ENCODE measurements at regions not wholly inside any gene's neighbourhood (a gene's known extent, or its start where the extent isn't known, plus 50 kb on each side); places are given as distances from the start of the nearest gene placed in this dataset.
"Not testable (repeated sequence)": the region's sequence is repeated elsewhere in the genome, so short reads cannot be mapped to it uniquely, and the experiment has no call there.

- no peaks in the 10 kb centered on the region for H3K36me3 Mint-ChIP-seq
- no peaks in the 10 kb centered on the region for H3K27me3 Mint-ChIP-seq
- H3K4me3 Mint-ChIP-seq, result no peak overlapping the region
- H3K4me1 Mint-ChIP-seq, result no peaks in the 10 kb centered on the region
- no peak overlapping the region for H3K27ac Mint-ChIP-seq
- H3K9me3 Mint-ChIP-seq, result peaks cover 5% of the 10 kb centered on the region
- DNase-seq, result no peak
Observed at GRCh38 chr5:25327172-25327571, 682.4 kb upstream of the CDH10 start.

- H3K27ac Mint-ChIP-seq, result no peak overlapping the region
- no peaks in the 10 kb centered on the region for H3K27me3 Mint-ChIP-seq
- H3K4me3 Mint-ChIP-seq, result no peak overlapping the region
- no peaks in the 10 kb centered on the region for H3K4me1 Mint-ChIP-seq
- DNase-seq, result no peak
- peaks cover 8% of the 10 kb centered on the region for H3K9me3 Mint-ChIP-seq
- H3K36me3 Mint-ChIP-seq, result no peaks in the 10 kb centered on the region
Observed at GRCh38 chr5:25301836-25302235, 657.1 kb upstream of the CDH10 start.

- Mint-ChIP-seq H3K27me3 (no peaks in the 10 kb centered on the region), H3K4me3 (no peak overlapping the region), H3K36me3 (no peaks in the 10 kb centered on the region), H3K9me3 (peaks cover 10% of the 10 kb centered on the region), H3K4me1 (no peaks in the 10 kb centered on the region), H3K27ac (no peak overlapping the region)
- no peak for DNase-seq
Observed at GRCh38 chr5:25295067-25295466, 650.3 kb upstream of the CDH10 start.

DNA sequence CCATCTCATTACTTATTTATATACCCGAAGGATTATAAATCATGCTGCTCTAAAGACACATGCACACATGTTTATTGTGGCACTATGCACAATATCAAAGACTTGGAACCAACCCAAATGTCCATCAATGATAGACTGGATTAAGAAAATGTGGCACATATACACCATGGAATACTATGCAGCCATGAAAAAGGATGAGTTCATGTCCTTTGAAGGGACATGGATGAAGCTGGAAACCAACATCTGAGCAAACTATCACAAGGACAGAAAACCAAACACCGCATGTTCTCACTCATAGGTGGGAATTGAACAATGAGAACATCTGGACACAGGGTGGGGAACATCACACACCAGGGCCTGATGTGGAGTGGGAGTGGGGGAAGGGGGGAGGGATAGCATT, 645.0 kb upstream of the CDH10 start:
- not testable (repeated sequence) for H3K27ac Mint-ChIP-seq, H3K4me3 Mint-ChIP-seq, H3K27me3 Mint-ChIP-seq, H3K4me1 Mint-ChIP-seq, DNase-seq, H3K9me3 Mint-ChIP-seq, H3K36me3 Mint-ChIP-seq

GRCh38 chr5:25286319-25286718, 641.5 kb upstream of the CDH10 start:
- no peak overlapping the region for H3K4me3 Mint-ChIP-seq
- H3K36me3 Mint-ChIP-seq, result no peaks in the 10 kb centered on the region
- H3K4me1 Mint-ChIP-seq, result no peaks in the 10 kb centered on the region
- no peak overlapping the region for H3K27ac Mint-ChIP-seq
- DNase-seq, result no peak
- H3K9me3 Mint-ChIP-seq, result peaks cover 2% of the 10 kb centered on the region
- no peaks in the 10 kb centered on the region for H3K27me3 Mint-ChIP-seq

DNA sequence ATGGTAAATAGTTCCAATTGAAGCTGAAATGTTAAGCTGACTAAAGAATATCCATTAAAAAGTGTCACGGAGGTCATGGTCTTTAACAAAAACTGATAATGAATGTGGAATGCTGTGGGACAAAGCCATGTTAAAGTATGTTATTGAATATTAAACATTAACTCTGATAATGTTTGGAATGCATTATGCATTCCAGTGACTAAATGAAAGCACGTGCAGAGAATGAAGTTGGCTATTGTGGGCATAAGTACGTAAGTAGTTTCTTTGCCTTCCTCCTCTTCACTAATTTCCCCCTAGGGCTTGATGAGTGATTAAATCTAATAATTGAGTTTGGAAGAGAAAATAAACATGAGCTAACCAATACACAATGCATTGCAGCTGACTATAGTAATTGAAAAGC, 640.4 kb upstream of the CDH10 start:
- H3K4me3 Mint-ChIP-seq, result no peak overlapping the region
- H3K27ac Mint-ChIP-seq, result no peak overlapping the region
- no peaks in the 10 kb centered on the region for H3K36me3 Mint-ChIP-seq
- no peaks in the 10 kb centered on the region for H3K27me3 Mint-ChIP-seq
- peaks cover 2% of the 10 kb centered on the region for H3K9me3 Mint-ChIP-seq
- H3K4me1 Mint-ChIP-seq, result no peaks in the 10 kb centered on the region
- DNase-seq, result no peak

DNA sequence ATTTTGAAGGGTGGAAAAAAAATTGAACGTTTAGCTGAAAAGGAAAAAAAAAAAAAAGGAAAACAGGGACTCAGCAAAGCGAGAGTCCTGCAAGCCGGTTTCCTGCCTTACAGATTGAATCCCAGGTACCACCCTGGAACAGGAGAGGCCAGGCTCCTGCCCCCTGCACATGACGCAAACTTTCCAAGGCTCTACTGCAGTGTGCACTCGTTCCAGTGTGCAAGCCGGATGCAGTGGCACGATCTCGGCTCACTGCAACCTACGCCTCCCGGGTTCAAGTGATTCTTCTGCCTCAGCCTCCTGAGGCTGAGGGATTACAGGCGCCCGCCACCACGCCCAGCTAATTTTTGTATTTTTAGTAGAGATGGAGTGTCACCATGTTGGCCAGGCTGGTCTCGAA, 618.7 kb upstream of the CDH10 start:
- DNase-seq, H3K36me3 Mint-ChIP-seq, H3K27me3 Mint-ChIP-seq, H3K27ac Mint-ChIP-seq, H3K9me3 Mint-ChIP-seq, H3K4me3 Mint-ChIP-seq, H3K4me1 Mint-ChIP-seq: not testable (repeated sequence)

GRCh38 chr5:25262221-25262620, 617.4 kb upstream of the CDH10 start:
- Mint-ChIP-seq H3K27ac (no peak overlapping the region), H3K36me3 (no peaks in the 10 kb centered on the region), H3K4me3 (no peak overlapping the region), H3K27me3 (no peaks in the 10 kb centered on the region), H3K4me1 (no peaks in the 10 kb centered on the region), H3K9me3 (no peaks in the 10 kb centered on the region)
- DNase-seq, result no peak

DNA sequence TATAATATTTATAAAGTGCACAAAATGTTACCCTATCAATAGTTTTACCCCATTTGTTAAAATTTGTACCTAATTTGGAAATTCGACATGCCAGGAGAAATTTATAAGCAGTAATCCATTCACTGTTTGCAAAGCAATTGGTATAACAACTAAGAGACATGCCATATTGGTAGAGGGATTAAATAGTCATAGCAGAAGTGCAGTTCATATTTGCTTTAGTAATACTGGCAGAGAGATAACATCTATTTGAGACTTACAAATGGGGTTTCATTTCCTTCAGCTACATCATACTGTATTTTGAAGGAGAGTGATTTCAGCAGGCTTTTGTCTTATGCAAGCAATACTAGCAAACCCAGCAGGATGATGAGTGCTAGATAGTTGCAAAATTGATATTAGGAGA, 610.4 kb upstream of the CDH10 start:
- Mint-ChIP-seq H3K9me3 (peaks cover 5% of the 10 kb centered on the region), H3K4me3 (no peak overlapping the region), H3K36me3 (no peaks in the 10 kb centered on the region), H3K4me1 (no peaks in the 10 kb centered on the region), H3K27ac (no peak overlapping the region), H3K27me3 (no peaks in the 10 kb centered on the region)
- DNase-seq, result no peak

DNA sequence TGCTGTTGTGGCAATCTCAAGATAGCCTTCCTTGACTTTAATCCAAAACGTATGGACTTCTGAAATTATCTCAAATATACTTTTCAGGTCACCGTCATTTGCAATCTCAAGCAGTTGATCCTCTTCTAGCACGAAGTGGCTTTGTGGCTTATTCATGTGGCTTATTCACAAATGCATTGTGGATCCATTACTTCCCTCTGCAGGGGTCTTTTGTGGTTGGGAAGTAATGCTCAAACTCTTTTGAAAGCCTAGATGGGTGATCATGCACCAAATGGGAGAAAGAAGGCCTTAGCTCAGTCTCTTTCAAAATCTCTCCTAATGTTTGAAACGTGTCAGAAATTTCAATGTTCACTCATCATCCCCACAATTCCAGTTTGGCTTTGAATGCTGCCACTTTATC, 597.2 kb upstream of the CDH10 start:
- no peaks in the 10 kb centered on the region for H3K36me3 Mint-ChIP-seq
- H3K27me3 Mint-ChIP-seq, result no peaks in the 10 kb centered on the region
- peaks cover 2% of the 10 kb centered on the region for H3K9me3 Mint-ChIP-seq
- no peak overlapping the region for H3K27ac Mint-ChIP-seq
- no peak overlapping the region for H3K4me3 Mint-ChIP-seq
- no peak for DNase-seq
- H3K4me1 Mint-ChIP-seq, result no peaks in the 10 kb centered on the region

GRCh38 chr5:25238720-25239119, 593.9 kb upstream of the CDH10 start:
- not testable (repeated sequence) for H3K27me3 Mint-ChIP-seq, H3K9me3 Mint-ChIP-seq, H3K27ac Mint-ChIP-seq, H3K36me3 Mint-ChIP-seq, DNase-seq, H3K4me1 Mint-ChIP-seq, H3K4me3 Mint-ChIP-seq

- DNase-seq, result no peak
- Mint-ChIP-seq H3K4me3 (no peak overlapping the region), H3K9me3 (no peaks in the 10 kb centered on the region), H3K27ac (no peak overlapping the region), H3K27me3 (no peaks in the 10 kb centered on the region), H3K4me1 (no peaks in the 10 kb centered on the region), H3K36me3 (no peaks in the 10 kb centered on the region)
Observed at GRCh38 chr5:25224316-25224982, 579.7 kb upstream of the CDH10 start.

DNA sequence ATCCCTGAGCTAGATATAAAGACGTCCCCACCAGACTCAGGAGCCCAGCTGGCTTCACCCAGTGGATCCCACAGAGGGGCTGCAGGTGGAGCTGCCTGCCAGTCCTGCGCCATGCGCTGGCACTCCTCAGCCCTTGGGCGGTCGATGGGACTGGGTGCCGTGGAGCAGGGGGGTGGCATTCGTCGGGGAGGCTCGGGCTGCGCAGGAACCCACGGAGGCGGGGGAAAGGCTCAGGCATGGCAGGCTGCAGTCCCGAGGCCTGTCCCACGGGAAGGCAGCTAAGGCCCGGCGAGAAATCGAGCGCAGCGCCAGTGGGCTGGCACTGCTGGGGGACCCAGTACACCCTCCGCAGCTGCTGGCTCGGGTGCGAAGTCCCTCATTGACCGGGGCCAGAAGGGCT, 555.1 kb upstream of the CDH10 start:
- not testable (repeated sequence) for H3K9me3 Mint-ChIP-seq, H3K36me3 Mint-ChIP-seq

GRCh38 chr5:25190521-25191000, 545.8 kb upstream of the CDH10 start:
- H3K36me3 Mint-ChIP-seq, result no peaks in the 10 kb centered on the region
- H3K9me3 Mint-ChIP-seq, result peaks cover 7% of the 10 kb centered on the region
- H3K4me1 Mint-ChIP-seq, result no peaks in the 10 kb centered on the region
- no peak overlapping the region for H3K27ac Mint-ChIP-seq
- no peak overlapping the region for H3K4me3 Mint-ChIP-seq
- peak; percentile 7 for DNase-seq
- no peaks in the 10 kb centered on the region for H3K27me3 Mint-ChIP-seq

More for the DNA sequence above, 555.1 kb upstream of the CDH10 start:
- H3K4me3 Mint-ChIP-seq, H3K27ac Mint-ChIP-seq, H3K27me3 Mint-ChIP-seq, DNase-seq, H3K4me1 Mint-ChIP-seq: not testable (repeated sequence)

GRCh38 chr5:25181249-25181648, 536.5 kb upstream of the CDH10 start:
- Mint-ChIP-seq H3K36me3 (no peaks in the 10 kb centered on the region), H3K9me3 (peaks cover 18% of the 10 kb centered on the region), H3K27me3 (no peaks in the 10 kb centered on the region), H3K4me1 (no peaks in the 10 kb centered on the region), H3K4me3 (no peak overlapping the region), H3K27ac (no peak overlapping the region)
- DNase-seq, result no peak

DNA sequence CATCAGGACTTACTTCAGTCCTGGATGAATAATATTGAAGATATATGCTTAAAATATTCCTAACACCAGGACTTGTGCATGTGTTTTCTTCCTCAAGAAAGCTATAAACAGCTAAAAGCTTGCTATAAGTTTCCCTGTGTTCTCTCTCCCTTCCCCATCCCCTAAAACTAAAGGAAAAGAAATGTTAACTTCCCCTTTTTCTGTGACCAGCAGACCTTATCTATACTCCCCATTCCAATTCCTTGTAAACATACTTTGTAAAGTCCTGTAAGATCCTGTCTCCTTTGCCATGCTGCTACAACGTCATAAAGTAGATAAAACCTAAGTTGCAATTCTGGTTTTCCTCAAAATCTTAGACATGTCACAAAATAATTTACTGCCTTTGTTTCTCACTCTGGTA, 517.8 kb upstream of the CDH10 start:
- H3K4me1 Mint-ChIP-seq, H3K27ac Mint-ChIP-seq, H3K36me3 Mint-ChIP-seq, DNase-seq, H3K27me3 Mint-ChIP-seq, H3K9me3 Mint-ChIP-seq, H3K4me3 Mint-ChIP-seq: not testable (repeated sequence)

All from activated naive CD8-positive, alpha-beta T cell treated with anti-CD3 and anti-CD28 coated beads for 36 hours (primary cell).